Heart left ventricle (tissue), 16 donors: ENCODE measurements at regions not wholly inside any gene's neighbourhood (a gene's known extent, or its start where the extent isn't known, plus 50 kb on each side); places are given as distances from the start of the nearest gene placed in this dataset.

Experiments used
- ATAC-seq, 4 donors: fragments of 200-7000 bp; cut with Tn5 transposase; one replicate each; pipeline ENCODE4 v1.9.1; 2020 to 2022; ENCODE audit warnings: moderate library complexity in 4 of 4, mild to moderate bottlenecking in 3 of 4, moderate number of reproducible peaks in 1 of 4
- DNase-seq, 5 donors: peaks; one replicate each; pipeline ENCODE4 v3.0.0-alpha.2; 2020
- H3K27ac ChIP-seq, 12 donors: fragments of 200-600 bp; sonication (generic) in 4 of 12; one replicate each; pipeline versions ENCODE4 v1.5.0 to v1.8.0; 2016 to 2022; ENCODE audit warnings: mild to moderate bottlenecking in 2 of 12
- H3K27me3 ChIP-seq, 9 donors: fragments of 200-600 bp; sonication (generic) in 2 of 9; one replicate each; pipeline versions ENCODE4 v1.5.1 to v1.8.0; 2016 to 2022; ENCODE audit warnings: mild to moderate bottlenecking in 3 of 9
- H3K36me3 ChIP-seq, 9 donors: fragments of 200-600 bp; sonication (generic) in 2 of 9; one replicate each; pipeline versions ENCODE4 v1.5.0 to v1.8.0; 2018 to 2022; ENCODE audit warnings: mild to moderate bottlenecking in 2 of 9
- H3K4me1 ChIP-seq, 12 donors: fragments of 200-600 bp; sonication (generic) in 4 of 12; one replicate each; pipeline versions ENCODE4 v1.5.0 to v1.8.0; 2016 to 2022; ENCODE audit warnings: mild to moderate bottlenecking in 3 of 12
- H3K4me3 ChIP-seq, 12 donors: fragments of 200-600 bp; sonication (generic) in 4 of 12; one replicate each; pipeline versions ENCODE4 v1.5.0 to v1.8.0; 2017 to 2022; ENCODE audit warnings: mild to moderate bottlenecking in 9 of 12, moderate library complexity in 4 of 12
- H3K9me3 ChIP-seq, 12 donors: fragments of 200-600 bp; sonication (generic) in 4 of 12; one replicate each; pipeline versions ENCODE4 v1.5.0 to v1.8.0; 2016 to 2022; ENCODE audit warnings: mild to moderate bottlenecking in 1 of 12
- POLR2A ChIP-seq, 2 donors: fragments of 450-650 bp; IDR thresholded peaks; one replicate each; pipeline ENCODE4 v1.6.1; 2017; ENCODE audit warnings: antibody characterized with exemption in 2 of 2, mild to moderate bottlenecking in 2 of 2, moderate library complexity in 2 of 2
- WGBS, 4 donors: extraction: QIAGEN DNeasy Blood & Tissue Kit in 2 of 4; methylation state at CpG; one replicate each; pipeline versions ENCODE4 v1.1.5 to v1.1.7; 2013 to 2018; 5-methylcytosine and 5-hydroxymethylcytosine counted together
- intact Hi-C, 10 donors: fragments of 100-400 bp; cut with DNase I; formaldehyde crosslinking; loops; one replicate each; pipeline versions ENCODE4 v1.11.1 to v1.14.2; 2022
- TF ChIP-seq, protein P1 (sequence below), 12 donors: fragments of 200-600 bp; sonication (generic) in 4 of 12; IDR thresholded peaks; one replicate each; pipeline versions ENCODE4 v1.5.0 to v1.8.0; 2018 to 2022; ENCODE audit warnings: antibody characterized with exemption in 12 of 12, mild to moderate bottlenecking in 5 of 12
- donor health status: ischemic (EF 13 %, LVEDD 7.1; RV severe dilation, severe dysfunction).
- donor health status: healthy with polysubstance abuse.
- donor health status: DM: no; HTN: yes; CAD: no.
- donor health status: DM: no; HTN: no; CAD: no.
- donor health status: ischemic (EF 25% LVEDD 6.9; RV normal size, moderate dysfunction).
- donor health status: ischemic (EF 25% LVEDD 5.7; RV mildly dilated, moderate dysfunction).
- donor health status: healthy.
- donor health status: DM: yes; HTN: yes; CAD: no.
- donor health status: ischemic (EF 35%, LVEDD 5.7; RV mildly dilated, moderate dysfunction).
- donor health status: nonischemic (EF 11% LVEDD 7.7; RV severe dilation, severe dysfunction).
- donor health status: DM: yes; HTN: yes; CAD: no.
- donor health status: PGD.
- donor health status: ischemic (EF 29% LVEDD 5.4; RV normal size, mild dysfunction).
- donor health status: nonischemic (EF 23%, LVEDD 6.1; RV moderate dilation, normal function).

GRCh38 chr18:45439851-45440645 lies 175.2 kb upstream of the SLC14A2 start:
- 69 to 88% (median 82%) methylated on average over 2 of the region's 2 CpGs for WGBS, 4 donors
- no peaks in the 10 kb centered on the region for H3K36me3 ChIP-seq
- DNase-seq (no peak), ATAC-seq (no peak)
- no peak overlapping the region for H3K4me3 ChIP-seq
- H3K9me3 ChIP-seq: no peaks in the 10 kb centered on the region
- H3K4me1 ChIP-seq: peaks cover 0 to 9% (median 0%) of the 10 kb centered on the region in 12 donors
- H3K27ac ChIP-seq: no peak overlapping the region
- no peaks in the 10 kb centered on the region for H3K27me3 ChIP-seq
- intact Hi-C loops: loop anchor here in 1 of 10 donors (10.0 kb wide), 1 partner anchor 55 kb away; no protein-coding TSS in a partner anchor
- TF ChIP-seq POLR2A (IDR thresholded peaks at IDR 0.05): no peak
- TF ChIP-seq, protein P1, sequence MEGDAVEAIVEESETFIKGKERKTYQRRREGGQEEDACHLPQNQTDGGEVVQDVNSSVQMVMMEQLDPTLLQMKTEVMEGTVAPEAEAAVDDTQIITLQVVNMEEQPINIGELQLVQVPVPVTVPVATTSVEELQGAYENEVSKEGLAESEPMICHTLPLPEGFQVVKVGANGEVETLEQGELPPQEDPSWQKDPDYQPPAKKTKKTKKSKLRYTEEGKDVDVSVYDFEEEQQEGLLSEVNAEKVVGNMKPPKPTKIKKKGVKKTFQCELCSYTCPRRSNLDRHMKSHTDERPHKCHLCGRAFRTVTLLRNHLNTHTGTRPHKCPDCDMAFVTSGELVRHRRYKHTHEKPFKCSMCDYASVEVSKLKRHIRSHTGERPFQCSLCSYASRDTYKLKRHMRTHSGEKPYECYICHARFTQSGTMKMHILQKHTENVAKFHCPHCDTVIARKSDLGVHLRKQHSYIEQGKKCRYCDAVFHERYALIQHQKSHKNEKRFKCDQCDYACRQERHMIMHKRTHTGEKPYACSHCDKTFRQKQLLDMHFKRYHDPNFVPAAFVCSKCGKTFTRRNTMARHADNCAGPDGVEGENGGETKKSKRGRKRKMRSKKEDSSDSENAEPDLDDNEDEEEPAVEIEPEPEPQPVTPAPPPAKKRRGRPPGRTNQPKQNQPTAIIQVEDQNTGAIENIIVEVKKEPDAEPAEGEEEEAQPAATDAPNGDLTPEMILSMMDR (IDR thresholded peaks at IDR 0.05): no peak

- DNase-seq: no peak
- intact Hi-C loops: loop anchor here in 1 of 10 donors (10.0 kb wide), 1 partner anchor 56 kb away; no protein-coding TSS in a partner anchor
- no peak overlapping the region for H3K4me3 ChIP-seq
- 76 to 88% (median 76%) methylated on average over 5 of the region's 5 CpGs for WGBS, 4 donors
- TF ChIP-seq POLR2A (IDR thresholded peaks at IDR 0.05): no peak
- TF ChIP-seq, protein P1 (IDR thresholded peaks at IDR 0.05): peak in 2 of 12 donors; percentile 9 to 15
- H3K9me3 ChIP-seq: no peaks in the 10 kb centered on the region
- H3K27ac ChIP-seq: no peak overlapping the region
- no peaks in the 10 kb centered on the region for H3K4me1 ChIP-seq
- ATAC-seq: no peak
- no peaks in the 10 kb centered on the region for H3K27me3 ChIP-seq
- H3K36me3 ChIP-seq: no peaks in the 10 kb centered on the region
Observed at GRCh38 chr18:45441110-45441847, 174.0 kb upstream of the SLC14A2 start.

DNA sequence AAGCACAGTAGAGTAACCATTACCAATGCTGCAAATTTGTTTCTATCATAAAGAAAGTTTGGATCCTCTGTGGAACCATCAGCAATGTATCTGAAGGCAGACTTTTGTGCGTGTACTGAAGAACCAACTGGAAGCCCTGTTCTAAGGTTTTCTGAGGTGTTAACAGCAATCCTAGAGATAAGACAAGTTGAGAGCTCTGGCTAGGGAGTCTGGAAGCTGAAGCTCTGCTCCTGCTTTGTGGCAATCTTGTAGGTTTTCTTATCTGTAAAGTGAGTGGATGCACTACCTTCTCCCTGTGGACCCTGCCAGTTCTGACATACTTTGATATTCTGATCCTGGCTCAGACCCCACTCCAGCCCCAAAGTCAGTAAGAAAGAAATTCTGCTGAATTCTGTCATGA lies 171.2 kb upstream of the SLC14A2 start:
- Histone ChIP-seq H3K4me1 (peaks cover 0 to 6% (median 0%) of the 10 kb centered on the region in 12 donors), H3K9me3 (no peaks in the 10 kb centered on the region), H3K36me3 (no peaks in the 10 kb centered on the region), H3K4me3 (no peak overlapping the region), H3K27me3 (no peaks in the 10 kb centered on the region), H3K27ac (no peak overlapping the region)
- 33 to 62% (median 48%) methylated on average over 1 of the region's 1 CpG for WGBS, 4 donors
- DNase-seq (no peak), ATAC-seq (no peak)
- TF ChIP-seq, protein P1 (IDR thresholded peaks at IDR 0.05): no peak
- no peak for TF ChIP-seq POLR2A (IDR thresholded peaks at IDR 0.05)
- intact Hi-C loops: loop anchor here in 1 of 10 donors (10.0 kb wide), 1 partner anchor 59 kb away; no protein-coding TSS in a partner anchor
